Sigmoid colon (tissue), 4 donors: ENCODE measurements at regions not wholly inside any gene's neighbourhood (a gene's known extent, or its start where the extent isn't known, plus 50 kb on each side); places are given as distances from the start of the nearest gene placed in this dataset.

Experiments used
- EP300 ChIP-seq, 4 donors: sonication (generic); formaldehyde crosslinking; IDR thresholded peaks; one replicate each; pipeline ENCODE4 v1.6.1; 2017; ENCODE audit warnings: antibody characterized with exemption in 4 of 4
- POLR2A ChIP-seq, 2 donors: fragments of 450-650 bp; IDR thresholded peaks; one replicate each; pipeline ENCODE4 v1.6.1; 2016; ENCODE audit warnings: antibody characterized with exemption in 2 of 2, mild to moderate bottlenecking in 2 of 2, moderate library complexity in 2 of 2
- TF ChIP-seq, protein P1 (sequence below), 4 experiments: fragments of 450-650 bp in 3 of 4; fragments of 200-600 bp in 1 of 4; IDR thresholded peaks; one replicate each; pipeline ENCODE4 v1.5.1; 2016 to 2019; ENCODE audit warnings: antibody characterized with exemption in 4 of 4, mild to moderate bottlenecking in 3 of 4, moderate library complexity in 2 of 4

DNA sequence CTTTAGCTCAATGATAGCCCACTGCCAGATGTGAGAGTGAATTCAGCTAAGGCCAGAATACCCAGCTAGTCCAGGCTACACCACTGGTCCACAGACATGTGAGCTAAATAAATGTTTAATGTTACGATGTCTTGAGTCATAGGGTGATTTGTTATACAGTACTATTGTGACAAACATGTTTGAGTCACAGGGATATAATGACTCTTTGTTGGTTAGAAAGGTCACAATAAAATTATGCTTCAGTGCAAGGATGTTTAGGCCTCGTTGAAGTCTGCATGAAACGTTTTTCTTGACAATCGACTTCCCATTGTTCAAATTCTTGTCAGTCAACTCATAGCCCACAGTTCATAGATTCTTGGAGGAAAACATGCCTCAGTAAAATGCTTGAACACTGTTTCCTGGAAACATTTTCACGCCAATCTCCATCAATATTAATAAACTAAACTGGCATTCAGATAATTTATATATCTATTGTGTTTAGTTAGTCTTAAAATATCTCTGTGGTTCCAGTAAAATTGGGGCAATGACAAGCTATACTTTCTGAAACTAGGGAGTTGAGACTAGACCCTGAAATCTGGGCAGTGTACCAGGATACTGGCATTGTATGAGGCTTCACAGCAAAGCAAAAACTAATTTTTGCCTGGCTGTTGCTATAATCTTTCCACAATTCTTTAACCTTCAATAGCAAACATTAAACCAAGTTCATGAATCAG is 650.8 kb upstream of the KIRREL3 start:
- TF ChIP-seq, protein P1, sequence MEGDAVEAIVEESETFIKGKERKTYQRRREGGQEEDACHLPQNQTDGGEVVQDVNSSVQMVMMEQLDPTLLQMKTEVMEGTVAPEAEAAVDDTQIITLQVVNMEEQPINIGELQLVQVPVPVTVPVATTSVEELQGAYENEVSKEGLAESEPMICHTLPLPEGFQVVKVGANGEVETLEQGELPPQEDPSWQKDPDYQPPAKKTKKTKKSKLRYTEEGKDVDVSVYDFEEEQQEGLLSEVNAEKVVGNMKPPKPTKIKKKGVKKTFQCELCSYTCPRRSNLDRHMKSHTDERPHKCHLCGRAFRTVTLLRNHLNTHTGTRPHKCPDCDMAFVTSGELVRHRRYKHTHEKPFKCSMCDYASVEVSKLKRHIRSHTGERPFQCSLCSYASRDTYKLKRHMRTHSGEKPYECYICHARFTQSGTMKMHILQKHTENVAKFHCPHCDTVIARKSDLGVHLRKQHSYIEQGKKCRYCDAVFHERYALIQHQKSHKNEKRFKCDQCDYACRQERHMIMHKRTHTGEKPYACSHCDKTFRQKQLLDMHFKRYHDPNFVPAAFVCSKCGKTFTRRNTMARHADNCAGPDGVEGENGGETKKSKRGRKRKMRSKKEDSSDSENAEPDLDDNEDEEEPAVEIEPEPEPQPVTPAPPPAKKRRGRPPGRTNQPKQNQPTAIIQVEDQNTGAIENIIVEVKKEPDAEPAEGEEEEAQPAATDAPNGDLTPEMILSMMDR (IDR thresholded peaks at IDR 0.05) = no peak
- TF ChIP-seq EP300 (IDR thresholded peaks at IDR 0.05) (no peak), POLR2A (IDR thresholded peaks at IDR 0.05) (no peak)
